Left hindlimb (tissue), 1 donor: ENCODE measurements at regions not wholly inside any gene's neighbourhood (a gene's known extent, or its start where the extent isn't known, plus 50 kb on each side); places are given as distances from the start of the nearest gene placed in this dataset.

Experiments
- DNase-seq: peaks from one replicate; pipeline ENCODE4 v3.0.0-alpha.2; 2018

- DNase-seq: no peak
These were observed 136.2 kb upstream of the SLC30A5 start for GRCh38 chr5:68957591-68957990.

GRCh38 chr5:68958428-68958827, 135.4 kb upstream of the SLC30A5 start:
- DNase-seq: no peak

GRCh38 chr5:68960456-68960855, 133.4 kb upstream of the SLC30A5 start:
- no peak for DNase-seq

- DNase-seq: no peak
These were observed 132.9 kb upstream of the SLC30A5 start for GRCh38 chr5:68960961-68961360.

GRCh38 chr5:68961762-68962161, 132.1 kb upstream of the SLC30A5 start:
- DNase-seq: no peak

GRCh38 chr5:68962757-68963484, 130.9 kb upstream of the SLC30A5 start:
- DNase-seq: peak; percentile 79

GRCh38 chr5:68964679-68965078, 129.1 kb upstream of the SLC30A5 start:
- DNase-seq: no peak

GRCh38 chr5:68965926-68966325, 127.9 kb upstream of the SLC30A5 start:
- no peak for DNase-seq

- DNase-seq: no peak
These were observed 127.2 kb upstream of the SLC30A5 start for GRCh38 chr5:68966596-68966995.

GRCh38 chr5:68968429-68968828, 125.4 kb upstream of the SLC30A5 start:
- no peak for DNase-seq

GRCh38 chr5:68970617-68971016, 123.2 kb upstream of the SLC30A5 start:
- DNase-seq: no peak

- DNase-seq: no peak
These were observed 120.1 kb upstream of the SLC30A5 start for GRCh38 chr5:68973696-68974095.

- no peak for DNase-seq
These were observed 110.8 kb upstream of the SLC30A5 start for GRCh38 chr5:68983043-68983442.

GRCh38 chr5:68983959-68984358, 109.9 kb upstream of the SLC30A5 start:
- no peak for DNase-seq

GRCh38 chr5:68991279-68992084, 102.3 kb upstream of the SLC30A5 start:
- no peak for DNase-seq

- DNase-seq: no peak
These were observed 99.2 kb upstream of the SLC30A5 start for GRCh38 chr5:68994645-68995044.

- no peak for DNase-seq
These were observed 97.8 kb upstream of the SLC30A5 start for GRCh38 chr5:68995845-68996545.

- no peak for DNase-seq
These were observed 94.6 kb upstream of the SLC30A5 start for GRCh38 chr5:68999181-68999580.

- no peak for DNase-seq
These were observed 93.4 kb upstream of the SLC30A5 start for GRCh38 chr5:69000216-69000919.

GRCh38 chr5:69000949-69001348, 92.9 kb upstream of the SLC30A5 start:
- DNase-seq: no peak

GRCh38 chr5:69001627-69002026, 92.2 kb upstream of the SLC30A5 start:
- no peak for DNase-seq

GRCh38 chr5:69004127-69004526, 89.7 kb upstream of the SLC30A5 start:
- no peak for DNase-seq

- no peak for DNase-seq
These were observed 89.1 kb upstream of the SLC30A5 start for GRCh38 chr5:69004676-69005075.
